AG20443 (cell line): ENCODE measurements at regions not wholly inside any gene's neighbourhood (a gene's known extent, or its start where the extent isn't known, plus 50 kb on each side); places are given as distances from the start of the nearest gene placed in this dataset.
"Not testable (repeated sequence)": the region's sequence is repeated elsewhere in the genome, so short reads cannot be mapped to it uniquely, and the experiment has no call there.

Experiments used
- DNase-seq: peaks from one replicate; pipeline ENCODE4 v3.0.0; 2012; ENCODE audit warnings: low spot score, mixed read lengths

DNA sequence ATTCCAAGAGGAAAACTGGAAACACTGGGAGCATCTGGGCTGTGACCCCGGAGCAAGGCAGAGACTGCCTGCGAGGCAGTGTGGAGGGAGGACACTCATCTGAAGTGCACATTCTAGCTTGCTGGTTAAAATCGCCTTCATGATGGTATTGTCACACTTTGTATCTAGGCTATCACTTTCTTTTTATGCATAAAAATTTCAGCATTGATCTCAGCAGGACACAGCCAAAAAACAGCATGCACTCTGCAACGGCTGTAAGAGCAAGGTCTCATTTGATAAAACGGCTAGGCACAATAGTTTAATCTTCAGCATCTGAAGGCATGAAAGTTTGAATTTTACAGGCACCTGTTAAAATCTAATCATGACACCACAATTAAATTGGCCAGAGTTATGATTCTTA, 110.8 kb upstream of the IRX1 start:
- DNase-seq, result no peak

DNA sequence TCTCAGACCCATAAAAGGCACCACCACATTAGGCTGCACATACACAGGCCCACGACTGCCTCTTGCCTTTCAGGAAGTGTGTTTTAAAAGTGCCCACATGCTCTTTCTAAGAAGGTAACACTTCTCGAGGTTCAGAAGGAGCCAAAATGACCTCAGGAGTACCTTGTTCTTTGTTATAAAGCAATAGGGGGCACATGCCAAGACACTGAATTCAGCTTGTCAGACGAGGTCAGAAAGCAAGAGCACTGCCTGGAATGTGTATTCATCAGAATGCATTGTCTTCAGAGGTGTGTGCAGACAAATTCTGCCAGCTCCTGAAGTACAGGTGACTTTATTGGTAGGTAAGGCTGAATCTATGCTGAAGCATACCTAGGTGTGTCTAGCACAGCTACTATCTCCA, 114.5 kb upstream of the IRX1 start:
- DNase-seq, result no peak

DNA sequence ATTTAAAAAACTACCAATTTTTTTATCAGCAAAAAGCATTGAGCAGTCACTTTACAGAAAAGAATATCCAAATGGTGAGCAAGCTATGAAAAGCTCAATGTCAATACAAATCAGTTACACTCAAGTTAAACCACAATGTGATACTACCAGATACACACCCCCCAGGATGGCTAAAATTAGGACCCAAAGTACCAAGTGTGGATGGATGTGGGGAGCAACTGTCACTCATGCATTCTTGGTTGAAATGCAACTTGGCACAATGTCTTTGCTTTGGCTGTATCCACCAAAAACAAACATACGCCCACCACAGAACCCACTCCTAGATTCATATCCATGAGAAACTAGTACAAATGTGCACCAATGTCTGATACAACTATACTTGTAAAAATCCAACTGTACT, 120.0 kb upstream of the IRX1 start:
- no peak for DNase-seq

DNA sequence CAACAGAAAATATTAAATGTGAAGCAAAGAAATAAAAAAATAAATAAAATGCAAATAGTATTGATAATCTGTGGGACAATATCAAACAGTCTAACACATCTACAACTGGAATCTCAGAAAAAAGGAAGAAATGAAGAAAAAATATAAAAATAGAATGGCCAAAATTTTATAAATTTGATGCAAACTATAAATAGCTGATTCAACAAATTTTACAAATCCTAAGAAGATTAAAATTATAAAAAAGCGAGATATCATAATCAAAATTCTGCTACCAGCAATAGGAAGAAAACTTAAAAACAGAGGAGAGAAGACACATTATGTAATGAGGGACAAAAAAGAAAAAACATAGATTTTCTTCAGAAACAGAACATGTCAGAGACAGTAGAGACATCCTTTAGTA, 129.2 kb upstream of the IRX1 start:
- no peak for DNase-seq

DNA sequence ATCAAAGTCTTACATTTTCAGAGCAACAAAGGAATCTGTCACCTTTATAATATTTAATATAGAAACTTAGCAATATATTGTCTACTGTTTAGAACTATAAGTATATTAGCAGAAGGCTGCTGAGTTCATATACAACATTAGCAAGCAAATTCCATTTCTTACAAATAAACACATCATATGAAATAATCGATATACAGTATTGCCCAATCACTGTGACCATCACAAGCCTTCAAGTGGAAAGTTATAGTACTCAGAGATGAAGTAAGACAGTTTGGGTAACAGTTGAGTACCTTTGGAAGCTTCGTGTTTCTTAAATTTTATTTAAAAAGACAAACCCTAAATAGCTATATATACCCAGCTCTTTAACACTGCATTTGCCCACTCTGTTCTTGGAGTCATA, 135.2 kb upstream of the IRX1 start:
- DNase-seq, result no peak

DNA sequence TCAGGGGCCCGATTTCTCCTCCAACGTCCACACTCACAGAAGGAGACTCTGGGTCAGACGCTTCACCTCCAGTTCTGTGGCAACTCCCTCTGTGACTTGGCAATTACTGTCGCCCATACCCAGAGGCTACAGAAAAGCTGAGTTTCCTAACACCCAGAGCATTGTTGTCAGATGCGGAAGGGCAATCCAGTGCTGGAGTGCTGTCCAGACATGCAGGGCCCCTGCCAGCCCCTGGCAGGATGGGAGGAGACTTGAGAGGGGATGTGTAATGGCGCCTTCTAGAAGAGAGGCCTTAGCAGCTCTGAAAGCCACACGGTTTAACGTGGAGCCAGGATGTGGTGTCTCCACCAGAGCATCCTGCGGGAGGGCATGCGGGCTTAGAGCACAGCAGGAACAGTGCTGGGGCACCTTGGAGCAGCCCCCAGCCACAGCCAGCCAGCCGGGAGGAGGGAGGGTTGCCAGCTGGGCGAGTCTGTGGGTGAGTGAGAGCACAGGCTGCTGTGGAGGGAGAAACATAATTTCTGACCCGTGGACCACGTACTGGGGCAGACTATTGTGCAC, 139.4 kb upstream of the IRX1 start:
- no peak for DNase-seq

DNA sequence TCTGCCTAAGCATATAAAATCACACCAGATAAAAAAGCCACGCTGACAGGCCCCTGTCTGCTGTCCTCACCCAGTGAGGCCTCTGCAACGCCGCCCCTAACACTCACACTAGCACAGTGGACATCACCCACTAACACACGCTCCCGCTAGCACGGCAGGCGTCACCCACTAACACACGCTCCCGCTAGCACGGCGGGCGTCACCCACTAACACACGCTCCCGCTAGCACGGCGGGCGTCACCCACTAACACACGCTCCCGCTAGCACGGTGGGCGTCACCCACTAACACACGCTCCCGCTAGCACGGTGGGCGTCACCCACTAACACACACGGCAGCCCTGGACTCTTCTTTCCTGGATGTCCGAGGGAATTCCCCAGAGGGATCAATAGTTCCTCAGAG, 141.6 kb upstream of the IRX1 start:
- not testable (repeated sequence) for DNase-seq

DNA sequence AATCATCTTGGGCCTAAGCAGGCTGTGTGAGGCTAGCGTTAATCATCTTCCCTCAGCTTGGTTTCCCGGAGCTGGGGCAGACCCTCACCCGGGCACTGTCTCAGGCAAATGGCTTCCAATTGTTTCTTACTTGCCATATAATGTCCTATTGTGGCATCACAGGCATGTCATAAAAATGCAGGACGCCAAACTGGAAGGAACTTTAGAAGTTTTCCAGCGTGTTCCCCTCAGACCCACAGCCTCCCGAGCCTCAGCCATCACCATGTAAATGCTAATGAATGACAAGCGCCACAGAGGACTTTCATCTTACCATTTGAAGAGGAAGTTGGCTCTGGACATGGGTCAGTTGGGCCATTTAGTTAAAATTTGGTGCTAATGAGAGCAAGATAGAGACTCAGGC, 143.0 kb upstream of the IRX1 start:
- DNase-seq, result no peak

DNA sequence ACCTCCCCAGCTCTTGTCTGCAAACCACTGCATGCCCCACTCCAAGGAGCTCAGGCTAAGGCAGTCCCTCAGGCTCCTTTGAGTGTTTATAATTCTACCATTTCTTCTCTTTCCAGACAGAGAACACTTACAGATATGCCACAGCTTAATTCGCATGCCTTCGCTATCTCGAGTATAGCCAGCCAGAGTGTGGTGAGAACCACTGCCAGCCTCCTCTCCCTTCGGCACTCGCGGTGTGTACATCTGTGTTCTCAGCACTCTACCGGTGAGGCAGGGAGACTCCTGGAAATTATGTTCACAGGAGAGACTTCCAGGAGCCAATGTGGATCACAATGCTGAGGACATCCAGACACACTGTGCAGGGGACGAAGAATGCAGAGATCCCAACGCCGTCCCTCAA, 143.7 kb upstream of the IRX1 start:
- DNase-seq, result no peak

DNA sequence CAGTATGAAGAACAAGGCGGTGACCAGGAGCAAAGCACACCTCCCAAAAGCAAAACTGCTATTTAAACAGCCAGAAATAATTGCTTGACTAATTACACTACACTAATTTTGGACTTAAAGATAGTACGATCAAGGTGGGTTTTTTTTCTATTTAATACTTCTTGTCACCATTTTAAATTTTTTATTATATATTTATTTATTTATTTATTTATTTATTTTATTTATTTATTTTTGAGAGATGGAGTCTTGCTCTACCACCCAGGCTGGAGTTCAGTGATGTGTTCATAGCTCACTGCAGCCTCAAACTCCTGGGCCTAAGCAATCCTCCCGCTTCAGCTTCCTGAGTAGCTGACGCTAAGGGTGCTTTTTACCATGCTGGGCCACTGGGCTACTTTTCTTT, 146.2 kb upstream of the IRX1 start:
- DNase-seq, result no peak

DNA sequence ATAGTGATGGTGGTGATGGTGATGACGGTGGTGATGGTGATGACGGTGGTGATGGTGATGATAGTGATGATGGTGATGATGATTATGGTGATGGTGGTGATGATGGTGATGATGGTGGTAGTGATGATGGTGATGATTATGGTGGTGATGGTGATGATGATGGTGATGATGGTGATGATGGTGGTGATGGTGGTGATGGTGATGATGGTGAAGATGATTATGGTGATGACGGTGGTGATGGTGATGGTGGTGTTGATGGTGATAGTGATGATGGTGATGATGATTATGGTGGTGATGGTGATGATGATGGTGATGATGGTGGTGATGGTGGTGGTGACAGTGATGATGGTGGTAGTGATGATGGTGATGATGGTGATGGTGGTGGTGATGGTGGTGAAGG, 149.2 kb upstream of the IRX1 start:
- no peak for DNase-seq

DNA sequence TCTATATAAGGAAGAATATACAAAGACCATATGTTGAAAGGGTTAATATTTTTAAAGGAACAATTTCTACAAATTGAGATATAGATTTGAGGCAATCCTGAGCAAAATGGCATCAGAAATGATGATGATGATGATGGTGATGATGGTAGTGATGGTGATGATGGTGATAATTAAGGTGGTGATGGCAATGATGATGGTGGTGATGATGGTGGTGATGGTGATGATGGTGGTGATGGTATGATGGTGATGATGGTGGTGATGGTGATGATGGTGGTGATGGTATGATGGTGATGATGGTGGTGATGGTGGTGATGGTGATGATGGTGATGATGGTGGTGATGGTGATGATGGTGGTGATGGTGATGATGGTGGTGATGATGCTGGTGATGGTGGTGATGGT, 150.1 kb upstream of the IRX1 start:
- DNase-seq, result not testable (repeated sequence)

DNA sequence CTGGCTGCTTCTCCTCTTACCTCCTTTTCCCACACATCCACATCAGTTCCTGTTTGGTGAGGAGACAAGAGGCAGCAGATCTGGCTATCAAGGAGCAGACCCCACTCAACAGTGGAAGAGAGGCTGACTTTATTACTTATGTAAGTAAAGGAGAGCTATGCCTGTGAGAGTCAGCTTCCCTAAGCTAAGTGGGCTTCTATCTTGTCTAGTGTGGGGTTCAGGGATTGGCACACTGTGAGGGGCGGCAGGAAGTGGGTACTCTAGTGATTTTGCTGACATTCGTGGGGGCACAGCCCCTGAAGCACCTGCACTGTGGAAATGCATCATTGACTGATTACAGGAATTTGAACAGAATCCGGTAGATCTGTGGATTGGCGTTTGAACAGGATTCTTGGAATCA, 163.5 kb upstream of the IRX1 start:
- DNase-seq, result no peak

DNA sequence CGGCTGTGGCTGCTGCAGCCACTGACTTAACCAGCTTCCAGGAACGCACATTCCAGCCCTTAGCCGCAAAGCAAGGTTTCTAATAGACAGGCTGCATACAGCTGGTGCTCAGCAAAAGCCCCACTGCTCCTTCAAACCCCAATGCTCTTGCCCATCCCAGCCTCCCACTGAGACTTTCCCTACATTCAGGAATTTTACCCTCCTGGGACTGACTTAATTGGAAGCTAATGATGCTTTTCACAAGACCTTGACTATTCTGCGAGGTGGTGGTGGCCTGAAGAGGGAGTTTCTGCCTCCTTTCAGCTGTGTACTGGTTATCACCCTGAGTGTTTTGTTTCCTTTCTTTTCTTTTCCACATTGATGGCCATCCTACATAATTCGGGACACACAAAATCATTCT, 164.9 kb upstream of the IRX1 start:
- no peak for DNase-seq

DNA sequence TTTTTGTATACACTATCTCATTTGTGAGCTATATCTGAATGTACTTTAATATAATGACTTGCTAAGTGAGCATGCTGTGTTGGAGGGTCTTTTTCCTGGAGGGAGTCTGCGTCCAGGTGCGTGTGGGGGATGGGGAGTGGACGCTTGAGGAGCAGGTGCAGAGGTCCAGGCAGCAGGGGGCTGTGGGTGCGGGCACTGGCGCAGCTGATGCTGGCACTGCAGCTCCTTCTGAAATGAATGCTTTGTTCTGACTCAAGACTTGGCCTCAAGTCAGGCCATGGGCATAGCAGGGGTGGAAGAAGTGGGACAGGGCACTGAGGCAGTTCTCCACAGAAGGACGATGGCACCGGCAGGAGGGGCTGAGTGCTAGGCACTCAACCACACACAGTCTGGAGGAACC, 165.7 kb upstream of the IRX1 start:
- DNase-seq, result no peak

DNA sequence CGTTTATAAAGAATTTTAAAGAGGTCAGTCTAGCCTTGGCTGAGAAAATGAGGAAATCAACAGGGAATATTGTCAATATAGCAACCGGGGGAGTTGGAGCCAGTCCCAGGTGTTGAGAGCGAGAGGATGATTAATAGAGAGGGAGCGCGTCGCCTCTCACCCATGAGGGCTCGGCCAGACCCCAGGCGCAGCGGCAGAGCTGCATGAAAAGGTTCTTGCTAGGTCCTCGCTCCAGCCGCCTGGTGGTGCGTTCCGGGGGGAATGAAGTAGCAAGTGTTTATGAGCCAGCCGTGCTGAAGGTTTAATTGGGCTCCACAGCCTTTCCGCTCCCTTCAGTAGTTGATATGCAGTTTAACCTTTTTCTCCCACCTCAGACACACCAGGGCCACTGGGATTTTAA, 167.3 kb upstream of the IRX1 start:
- no peak for DNase-seq

DNA sequence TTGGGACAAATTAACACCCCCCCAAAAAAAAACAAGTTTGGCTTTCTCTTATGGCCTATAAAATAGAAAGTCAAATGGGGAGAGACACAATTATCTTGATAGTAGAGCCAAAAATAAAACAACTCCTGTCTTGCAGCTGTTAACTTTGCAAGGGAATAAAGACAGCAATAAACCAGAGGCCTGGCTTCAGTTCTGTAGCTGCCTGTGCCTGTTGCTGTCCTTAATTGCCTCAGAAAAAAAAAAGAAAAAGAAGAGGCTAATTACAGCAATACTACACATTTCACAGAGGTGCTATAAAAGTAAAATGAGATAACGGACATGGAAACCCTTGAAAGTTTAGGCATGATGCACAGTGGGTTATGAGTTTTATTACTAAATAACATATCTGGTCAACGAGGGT, 170.7 kb upstream of the IRX1 start:
- DNase-seq, result no peak

DNA sequence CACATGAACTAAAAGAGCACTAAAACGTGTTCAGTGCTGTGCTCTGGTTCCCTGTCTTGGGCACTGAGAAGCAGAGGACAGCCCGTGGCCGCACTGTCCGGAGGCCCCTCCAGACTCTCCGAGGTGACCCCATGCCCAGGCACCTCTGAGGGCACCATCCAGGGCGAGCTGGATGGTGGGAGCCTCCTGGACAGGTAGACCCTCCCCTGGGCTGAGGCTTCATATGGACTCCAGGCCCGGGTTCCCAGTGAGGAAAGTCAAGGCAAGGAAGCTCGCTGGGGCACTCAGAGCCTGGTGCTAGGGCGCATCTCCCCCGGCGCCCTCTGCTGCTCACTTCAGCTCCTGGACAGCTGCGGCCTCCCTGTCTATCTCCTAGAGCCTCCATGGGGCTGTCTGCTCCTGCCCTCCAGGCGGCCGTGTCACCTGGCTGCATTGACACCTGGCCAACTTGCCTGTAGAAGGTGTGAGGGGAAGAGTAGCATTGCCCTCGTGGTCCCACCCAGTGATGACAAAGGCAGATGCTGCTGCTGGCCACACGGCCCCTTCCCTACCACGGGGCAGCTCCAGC, 178.2 kb upstream of the IRX1 start:
- no peak for DNase-seq

DNA sequence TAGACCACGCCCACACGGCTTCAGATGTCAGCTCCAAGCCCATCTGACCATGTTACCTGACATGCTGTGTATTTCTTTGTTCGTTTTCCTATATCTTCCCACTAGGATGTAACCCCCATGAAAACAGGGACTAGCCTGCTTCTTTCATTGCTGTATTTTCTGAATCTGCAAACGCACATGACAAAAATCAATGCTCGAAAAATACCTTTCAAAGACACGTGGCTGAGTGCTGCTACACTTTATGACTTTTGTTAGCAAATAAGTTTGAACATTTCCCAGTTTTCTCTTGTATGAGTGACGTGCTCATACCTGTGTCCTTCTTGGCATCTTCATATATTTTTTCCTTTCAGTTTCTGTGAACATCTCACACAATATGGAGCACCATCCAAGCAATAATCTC, 181.3 kb upstream of the IRX1 start:
- no peak for DNase-seq

DNA sequence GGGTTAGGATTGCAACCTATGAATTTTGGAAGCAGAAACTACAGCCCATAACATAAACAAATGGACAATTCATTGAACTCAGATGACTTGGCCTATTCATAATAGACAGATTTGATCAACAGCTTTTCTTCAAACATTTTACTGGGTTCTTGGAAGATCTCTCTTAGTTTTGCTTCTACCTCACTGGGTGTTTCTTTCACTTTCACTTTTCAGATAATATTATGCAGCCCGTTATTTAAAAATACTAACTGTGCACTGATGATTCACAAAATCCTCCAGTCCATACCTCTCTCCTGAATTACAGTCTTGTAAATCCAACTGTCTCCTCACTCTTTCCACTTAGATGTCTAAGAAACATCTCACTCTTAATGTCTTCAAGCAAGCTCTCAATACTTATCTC, 183.5 kb upstream of the IRX1 start:
- no peak for DNase-seq

DNA sequence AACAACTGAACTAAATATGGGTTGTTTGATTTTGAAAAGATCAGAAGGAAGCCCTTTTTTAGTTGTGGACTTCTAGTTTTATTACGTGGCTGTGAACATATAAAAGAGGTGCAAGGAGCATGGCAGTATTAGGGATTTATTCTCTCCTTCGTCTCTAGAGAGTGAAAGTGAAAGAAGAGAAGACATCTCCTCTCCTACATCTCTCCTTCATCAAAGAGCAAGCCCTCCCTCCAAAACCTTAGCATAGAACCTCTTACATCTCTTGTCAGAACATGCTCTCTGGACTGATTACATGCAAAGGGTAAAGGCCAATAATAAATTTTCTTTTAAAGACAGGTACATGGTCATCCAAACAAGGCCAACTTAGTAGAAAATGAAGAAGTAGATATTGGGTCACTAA, 184.3 kb upstream of the IRX1 start:
- DNase-seq, result no peak

DNA sequence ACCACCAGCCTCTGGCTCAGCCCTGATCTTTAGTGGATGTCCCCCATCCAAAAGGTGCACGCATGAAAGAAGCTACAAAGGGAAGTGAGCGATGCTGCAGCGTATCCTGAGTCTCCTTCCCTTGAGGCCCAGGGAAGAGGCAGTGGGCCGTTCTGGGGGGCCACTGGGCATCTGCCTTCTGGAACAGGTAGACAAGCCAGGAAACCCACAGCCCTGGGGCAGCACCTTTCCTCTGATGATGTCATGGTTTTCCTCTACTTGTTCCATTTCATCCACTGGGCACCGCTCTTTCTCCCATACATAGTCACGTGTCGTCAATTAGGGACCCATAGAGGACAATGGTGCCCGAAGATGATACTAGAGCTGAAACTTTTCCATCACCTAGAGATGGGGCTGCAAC, 194.0 kb upstream of the IRX1 start:
- DNase-seq, result no peak

DNA sequence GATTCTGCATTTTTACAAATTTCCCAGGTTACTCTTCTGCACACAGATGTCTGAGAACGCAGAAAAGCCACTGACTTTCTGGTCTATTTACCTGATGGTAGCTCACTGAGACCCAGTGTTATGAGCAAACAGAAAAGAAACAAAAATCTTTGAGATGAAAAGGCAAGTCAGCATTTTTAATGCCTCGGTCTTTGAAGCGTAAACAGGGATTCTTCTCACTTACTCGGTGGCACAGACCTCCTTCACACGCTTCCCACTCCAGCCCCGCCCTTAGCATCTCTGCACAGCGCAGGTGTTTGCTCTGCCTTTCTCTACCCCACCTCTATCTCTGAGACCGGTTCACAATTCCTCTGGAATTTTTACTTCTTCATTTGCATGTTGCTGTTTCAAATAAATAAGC, 195.0 kb upstream of the IRX1 start:
- no peak for DNase-seq

DNA sequence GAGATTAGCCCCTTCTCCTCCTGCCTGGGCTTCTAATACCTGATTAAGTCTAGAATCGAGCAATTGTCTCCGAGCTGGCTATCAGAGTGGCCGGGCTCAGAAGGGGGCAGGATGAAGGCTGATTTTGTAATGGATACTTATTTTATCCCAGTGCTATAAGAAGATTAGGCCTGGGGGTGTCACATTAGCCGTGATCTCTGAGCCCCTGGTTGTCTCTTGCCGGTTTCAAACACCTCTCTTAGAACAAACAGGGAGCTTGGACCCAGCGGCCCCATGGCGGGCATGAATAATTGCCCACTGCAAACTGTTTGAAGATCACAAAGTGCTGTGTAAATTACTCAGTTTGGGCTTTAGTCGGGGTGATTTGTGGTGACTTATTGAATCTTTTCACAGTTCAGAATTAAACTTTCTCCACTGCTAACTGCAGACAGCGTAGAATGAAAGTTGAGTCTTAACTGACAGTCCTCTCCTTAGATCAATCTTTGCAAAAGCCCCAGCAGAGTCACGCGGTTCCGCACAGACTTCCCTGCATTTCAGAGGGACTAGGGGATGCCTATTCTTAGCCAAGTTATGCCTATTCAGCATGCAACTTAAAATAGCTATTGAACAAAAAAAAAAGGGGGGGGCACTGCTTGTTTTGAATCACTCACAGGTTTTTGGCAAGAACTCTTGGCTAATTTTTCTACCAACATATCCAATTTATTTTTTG, 200.6 kb upstream of the IRX1 start:
- DNase-seq, result no peak
